Lung microvascular endothelial cell (primary cell): ENCODE measurements at regions not wholly inside any gene's neighbourhood (a gene's known extent, or its start where the extent isn't known, plus 50 kb on each side); places are given as distances from the start of the nearest gene placed in this dataset.

Source experiments
- DNase-seq, 2 donors: peaks; one replicate each; pipeline versions ENCODE4 v3.0.0 to v3.0.0-alpha.2; 2010; ENCODE audit warnings: low read depth in 2 of 2

- no peak for DNase-seq
Measured at GRCh38 chr2:137729305-137729704, 235.0 kb upstream of the HNMT start.

- DNase-seq = no peak
Measured at GRCh38 chr2:137737559-137737958, 226.7 kb upstream of the HNMT start.

- DNase-seq = no peak
Measured at GRCh38 chr2:137741784-137742362, 222.4 kb upstream of the HNMT start.

- DNase-seq = no peak
Measured at GRCh38 chr2:137747509-137747908, 216.8 kb upstream of the HNMT start.

GRCh38 chr2:137748533-137748932 is 215.7 kb upstream of the HNMT start:
- DNase-seq = no peak

GRCh38 chr2:137764646-137765045 is 199.6 kb upstream of the HNMT start:
- DNase-seq = no peak

GRCh38 chr2:137769406-137769805 is 194.9 kb upstream of the HNMT start:
- DNase-seq = no peak

GRCh38 chr2:137770166-137770565 is 194.1 kb upstream of the HNMT start:
- no peak for DNase-seq

- no peak for DNase-seq
Measured at GRCh38 chr2:137771064-137771463, 193.2 kb upstream of the HNMT start.

- no peak for DNase-seq
Measured at GRCh38 chr2:137772451-137772850, 191.8 kb upstream of the HNMT start.

GRCh38 chr2:137775529-137775928 is 188.7 kb upstream of the HNMT start:
- no peak for DNase-seq

- DNase-seq = no peak
Measured at GRCh38 chr2:137776697-137777096, 187.6 kb upstream of the HNMT start.

GRCh38 chr2:137797641-137798040 is 166.6 kb upstream of the HNMT start:
- no peak for DNase-seq

GRCh38 chr2:137799600-137799999 is 164.7 kb upstream of the HNMT start:
- no peak for DNase-seq

- DNase-seq = no peak
Measured at GRCh38 chr2:137800386-137800785, 163.9 kb upstream of the HNMT start.

GRCh38 chr2:137801228-137801627 is 163.0 kb upstream of the HNMT start:
- DNase-seq = no peak

- DNase-seq = no peak
Measured at GRCh38 chr2:137802038-137802437, 162.2 kb upstream of the HNMT start.

GRCh38 chr2:137806068-137806805 is 158.0 kb upstream of the HNMT start:
- DNase-seq = no peak

- no peak for DNase-seq
Measured at GRCh38 chr2:137809252-137809651, 155.0 kb upstream of the HNMT start.

GRCh38 chr2:137809837-137810236 is 154.4 kb upstream of the HNMT start:
- no peak for DNase-seq

GRCh38 chr2:137812517-137812916 is 151.8 kb upstream of the HNMT start:
- no peak for DNase-seq

- no peak for DNase-seq
Measured at GRCh38 chr2:137813176-137813575, 151.1 kb upstream of the HNMT start.

- DNase-seq = no peak
Measured at GRCh38 chr2:137817058-137817457, 147.2 kb upstream of the HNMT start.

GRCh38 chr2:137823196-137823595 is 141.1 kb upstream of the HNMT start:
- DNase-seq = no peak
